Dendritic cell treated with granulocyte-macrophage colony-stimulating factor and Interleukin-4, amounts not matched to agents 40 ng/mL and 50 ng/mL, for 4 days (primary cell): ENCODE measurements at regions not wholly inside any gene's neighbourhood (a gene's known extent, or its start where the extent isn't known, plus 50 kb on each side); places are given as distances from the start of the nearest gene placed in this dataset.

Experiments used
- H3K27ac Mint-ChIP-seq: one replicate; pipeline ENCODE4 v1.8.0; 2022; ENCODE audit warnings: mild to moderate bottlenecking, mixed read lengths
- H3K27me3 Mint-ChIP-seq: one replicate; pipeline ENCODE4 v1.8.0; 2022; ENCODE audit warnings: mild to moderate bottlenecking, mixed read lengths
- H3K36me3 Mint-ChIP-seq: one replicate; pipeline ENCODE4 v1.8.0; 2022; ENCODE audit warnings: low read depth, mixed read lengths
- H3K4me1 Mint-ChIP-seq: one replicate; pipeline ENCODE4 v1.8.0; 2022; ENCODE audit warnings: low read depth, mixed read lengths
- H3K4me3 Mint-ChIP-seq: one replicate; pipeline ENCODE4 v1.8.0; 2022; ENCODE audit warnings: mild to moderate bottlenecking, moderate library complexity, mixed read lengths
- H3K9me3 Mint-ChIP-seq: one replicate; pipeline ENCODE4 v1.8.0; 2022; ENCODE audit warnings: mixed read lengths
- intact Hi-C: fragments of 100-400 bp; cut with micrococcal nuclease; formaldehyde crosslinking; loops from one replicate; pipeline ENCODE4 v1.15.0; 2022

DNA sequence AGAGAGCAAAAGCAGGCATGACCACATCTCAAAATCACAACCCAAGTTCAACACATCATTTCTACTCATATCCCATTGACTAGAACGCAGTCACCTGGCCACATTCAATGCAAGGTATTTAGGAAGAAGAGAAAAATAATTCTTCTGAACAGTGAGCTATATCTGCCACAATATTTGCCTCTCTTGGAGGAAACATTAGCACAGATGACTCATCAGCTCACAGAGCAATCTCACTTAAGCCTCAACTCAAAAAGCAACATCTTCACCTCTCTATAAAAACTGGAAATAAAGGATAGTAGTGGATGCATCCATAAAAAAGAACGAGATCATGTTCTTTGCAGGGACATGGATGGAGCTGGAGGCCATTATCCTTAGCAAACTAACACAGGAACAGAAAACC lies 143.9 kb upstream of the FMN2 start:
- H3K27me3 Mint-ChIP-seq, result no peaks in the 10 kb centered on the region
- H3K36me3 Mint-ChIP-seq, result no peaks in the 10 kb centered on the region
- H3K4me3 Mint-ChIP-seq, result no peak overlapping the region
- H3K4me1 Mint-ChIP-seq, result peaks cover 15% of the 10 kb centered on the region
- no peak overlapping the region for H3K27ac Mint-ChIP-seq
- peaks cover 9% of the 10 kb centered on the region for H3K9me3 Mint-ChIP-seq
- intact Hi-C loops, result no loop called here

GRCh38 chr1:239951511-239952140 lies 140.1 kb upstream of the FMN2 start:
- peaks cover 1% of the 10 kb centered on the region for H3K27me3 Mint-ChIP-seq
- H3K27ac Mint-ChIP-seq, result no peak overlapping the region
- H3K4me3 Mint-ChIP-seq, result no peak overlapping the region
- H3K9me3 Mint-ChIP-seq, result no peaks in the 10 kb centered on the region
- intact Hi-C loops, result loop anchor here (1.0 kb wide), 1 partner anchor 25 kb away; no protein-coding TSS in a partner anchor
- H3K4me1 Mint-ChIP-seq, result no peaks in the 10 kb centered on the region
- H3K36me3 Mint-ChIP-seq, result no peaks in the 10 kb centered on the region

GRCh38 chr1:239952348-239953308 lies 139.1 kb upstream of the FMN2 start:
- H3K4me3 Mint-ChIP-seq, result no peak overlapping the region
- H3K27ac Mint-ChIP-seq, result no peak overlapping the region
- intact Hi-C loops, result no loop called here
- H3K27me3 Mint-ChIP-seq, result peaks cover 5% of the 10 kb centered on the region
- no peaks in the 10 kb centered on the region for H3K9me3 Mint-ChIP-seq
- H3K4me1 Mint-ChIP-seq, result no peaks in the 10 kb centered on the region
- no peaks in the 10 kb centered on the region for H3K36me3 Mint-ChIP-seq

- Mint-ChIP-seq H3K27me3 (peaks cover 11% of the 10 kb centered on the region), H3K4me3 (no peak overlapping the region), H3K9me3 (no peaks in the 10 kb centered on the region), H3K4me1 (no peaks in the 10 kb centered on the region), H3K27ac (no peak overlapping the region), H3K36me3 (no peaks in the 10 kb centered on the region)
- intact Hi-C loops, result no loop called here
Observed at GRCh38 chr1:239954836-239955235, 136.8 kb upstream of the FMN2 start.

DNA sequence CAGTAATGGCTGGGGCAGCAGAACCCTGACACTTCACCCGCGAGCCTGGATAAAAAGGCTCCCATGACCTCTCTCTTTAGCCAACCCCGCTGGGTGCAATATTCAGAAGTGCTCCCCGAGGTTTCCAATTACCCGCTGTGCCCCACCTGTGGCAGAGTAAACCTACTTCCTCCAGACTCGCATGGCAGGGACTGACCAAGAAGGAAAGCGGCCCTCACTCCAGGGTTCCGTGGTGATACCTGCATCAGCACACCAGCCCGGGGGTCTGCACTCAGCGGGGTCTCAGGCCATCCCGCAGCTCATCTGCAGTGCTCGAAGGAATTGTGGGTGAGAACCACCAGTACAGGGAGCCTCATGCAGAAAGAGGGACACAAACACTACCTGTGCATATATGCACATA lies 136.3 kb upstream of the FMN2 start:
- Mint-ChIP-seq H3K36me3 (no peaks in the 10 kb centered on the region), H3K4me1 (no peaks in the 10 kb centered on the region), H3K9me3 (no peaks in the 10 kb centered on the region), H3K27me3 (peaks cover 15% of the 10 kb centered on the region), H3K27ac (no peak overlapping the region), H3K4me3 (no peak overlapping the region)
- intact Hi-C loops, result no loop called here

- Mint-ChIP-seq H3K36me3 (no peaks in the 10 kb centered on the region), H3K4me3 (no peak overlapping the region), H3K4me1 (no peaks in the 10 kb centered on the region), H3K27ac (no peak overlapping the region), H3K27me3 (peaks cover 15% of the 10 kb centered on the region), H3K9me3 (no peaks in the 10 kb centered on the region)
- intact Hi-C loops, result no loop called here
Observed at GRCh38 chr1:239956263-239956662, 135.4 kb upstream of the FMN2 start.

GRCh38 chr1:239958063-239958462 lies 133.6 kb upstream of the FMN2 start:
- Mint-ChIP-seq H3K36me3 (no peaks in the 10 kb centered on the region), H3K4me3 (no peak overlapping the region), H3K9me3 (no peaks in the 10 kb centered on the region), H3K27me3 (peaks cover 14% of the 10 kb centered on the region), H3K27ac (no peak overlapping the region), H3K4me1 (no peaks in the 10 kb centered on the region)
- intact Hi-C loops, result no loop called here

DNA sequence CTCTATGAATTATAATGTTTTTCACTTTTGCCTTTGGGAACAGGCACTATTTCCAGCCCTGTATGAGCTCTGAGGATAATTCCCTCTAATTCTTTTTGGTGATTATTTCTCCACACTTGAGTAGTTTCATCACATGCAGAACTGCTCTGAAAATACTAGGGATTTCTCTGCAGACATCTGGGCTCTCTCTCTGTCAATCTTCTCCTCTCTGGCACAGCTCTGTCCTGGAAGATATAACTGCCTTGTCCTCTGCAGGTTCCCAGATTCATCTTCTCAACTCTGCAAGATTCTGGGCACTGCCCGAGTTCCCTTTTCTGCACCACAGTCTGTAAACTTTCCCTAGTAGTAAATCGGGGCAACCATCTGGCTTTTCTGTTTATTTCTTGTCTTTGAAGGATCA lies 131.3 kb upstream of the FMN2 start:
- no peak overlapping the region for H3K27ac Mint-ChIP-seq
- H3K27me3 Mint-ChIP-seq, result peaks cover 14% of the 10 kb centered on the region
- no peak overlapping the region for H3K4me3 Mint-ChIP-seq
- intact Hi-C loops, result no loop called here
- H3K4me1 Mint-ChIP-seq, result no peaks in the 10 kb centered on the region
- no peaks in the 10 kb centered on the region for H3K9me3 Mint-ChIP-seq
- no peaks in the 10 kb centered on the region for H3K36me3 Mint-ChIP-seq

DNA sequence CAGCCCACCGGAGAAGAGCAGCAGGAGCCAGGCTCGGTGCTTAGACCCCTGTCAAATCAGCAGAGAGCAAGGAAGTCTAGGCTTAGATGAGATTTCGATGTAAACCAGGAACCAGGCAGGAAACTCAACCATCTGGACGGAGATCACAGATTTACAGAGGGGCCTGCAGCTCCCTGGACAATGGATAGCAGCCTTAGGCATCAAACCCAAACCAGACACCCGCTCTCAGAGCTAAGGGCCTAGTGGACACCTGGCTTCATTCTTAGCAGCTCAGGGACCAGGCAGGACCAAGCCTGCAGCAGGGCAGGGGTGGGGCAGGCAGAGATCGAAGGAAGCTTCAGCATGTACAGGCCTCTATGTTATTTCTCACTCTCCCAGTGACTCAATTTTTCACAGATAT lies 127.8 kb upstream of the FMN2 start:
- H3K27ac Mint-ChIP-seq, result no peak overlapping the region
- H3K4me1 Mint-ChIP-seq, result no peaks in the 10 kb centered on the region
- H3K27me3 Mint-ChIP-seq, result peaks cover 8% of the 10 kb centered on the region
- H3K9me3 Mint-ChIP-seq, result no peaks in the 10 kb centered on the region
- H3K4me3 Mint-ChIP-seq, result no peak overlapping the region
- H3K36me3 Mint-ChIP-seq, result no peaks in the 10 kb centered on the region
- intact Hi-C loops, result no loop called here

DNA sequence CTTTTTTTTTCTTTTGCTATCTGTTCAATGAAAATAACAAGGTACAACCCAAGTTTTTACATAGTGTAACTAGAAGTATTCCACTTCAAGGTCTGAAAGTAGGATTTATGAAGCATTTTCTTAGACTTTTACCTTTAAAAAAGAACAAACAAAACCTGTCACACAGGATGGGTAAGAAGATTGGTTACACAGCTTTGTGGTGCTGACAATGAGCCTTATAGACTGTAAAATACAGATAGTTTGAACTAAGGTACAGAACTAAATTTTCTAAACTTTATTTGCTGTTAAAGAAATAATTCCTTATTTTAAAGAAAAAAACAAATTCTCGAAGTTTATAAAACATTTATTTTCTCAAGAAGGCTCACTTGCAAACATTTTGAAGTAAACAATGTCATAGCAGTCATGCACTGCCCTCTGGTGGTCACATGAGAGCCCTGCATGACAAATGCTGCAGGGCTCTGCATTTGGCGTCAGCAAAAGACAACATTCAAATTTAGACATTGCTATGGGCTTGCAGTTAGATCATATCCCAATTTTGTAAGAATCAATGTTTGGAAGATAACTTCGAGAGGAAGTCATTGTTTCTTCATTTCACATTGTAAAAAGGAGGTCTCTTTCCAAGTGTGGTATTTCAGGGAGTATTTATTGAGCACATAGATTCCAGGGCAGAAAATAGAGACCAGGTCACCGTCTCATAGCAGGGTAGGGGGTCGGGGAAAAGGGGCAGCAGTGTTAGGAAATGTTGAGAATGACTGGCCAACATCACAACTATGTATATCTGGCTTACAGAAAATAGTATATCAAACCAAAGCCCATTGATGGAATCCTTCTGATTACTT lies 115.3 kb upstream of the FMN2 start:
- intact Hi-C loops, result loop anchor here (1.0 kb wide), 1 partner anchor 25 kb away; no protein-coding TSS in a partner anchor
- no peak overlapping the region for H3K27ac Mint-ChIP-seq
- peaks cover 28% of the 10 kb centered on the region for H3K9me3 Mint-ChIP-seq
- no peaks in the 10 kb centered on the region for H3K27me3 Mint-ChIP-seq
- H3K4me3 Mint-ChIP-seq, result no peak overlapping the region
- no peaks in the 10 kb centered on the region for H3K36me3 Mint-ChIP-seq
- no peaks in the 10 kb centered on the region for H3K4me1 Mint-ChIP-seq

GRCh38 chr1:239977416-239977815 lies 114.3 kb upstream of the FMN2 start:
- no peaks in the 10 kb centered on the region for H3K4me1 Mint-ChIP-seq
- H3K27me3 Mint-ChIP-seq, result no peaks in the 10 kb centered on the region
- peaks cover 28% of the 10 kb centered on the region for H3K9me3 Mint-ChIP-seq
- no peaks in the 10 kb centered on the region for H3K36me3 Mint-ChIP-seq
- intact Hi-C loops, result no loop called here
- H3K4me3 Mint-ChIP-seq, result no peak overlapping the region
- H3K27ac Mint-ChIP-seq, result no peak overlapping the region

- no peaks in the 10 kb centered on the region for H3K27me3 Mint-ChIP-seq
- intact Hi-C loops, result no loop called here
- no peak overlapping the region for H3K4me3 Mint-ChIP-seq
- H3K36me3 Mint-ChIP-seq, result no peaks in the 10 kb centered on the region
- H3K9me3 Mint-ChIP-seq, result peaks cover 33% of the 10 kb centered on the region
- no peak overlapping the region for H3K27ac Mint-ChIP-seq
- no peaks in the 10 kb centered on the region for H3K4me1 Mint-ChIP-seq
Observed at GRCh38 chr1:239979456-239979855, 112.2 kb upstream of the FMN2 start.

DNA sequence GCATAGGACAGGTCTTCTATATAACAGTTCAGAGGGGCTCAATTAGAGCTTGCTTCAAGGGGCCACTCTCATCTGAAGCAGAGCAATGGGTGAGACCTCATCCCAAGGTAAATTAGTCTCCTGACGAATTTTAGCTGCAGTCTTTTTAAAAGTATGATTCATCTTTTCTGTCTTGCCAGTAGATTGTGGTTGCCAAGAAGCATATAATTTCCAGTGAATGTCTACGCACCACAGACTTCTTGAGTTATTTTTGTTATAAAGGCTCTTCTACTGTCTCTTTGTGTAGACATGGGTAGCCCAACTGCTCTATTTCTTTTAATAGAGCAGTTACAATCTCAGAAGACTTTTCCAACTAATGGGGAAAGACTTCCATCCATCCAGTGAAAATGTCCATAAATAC lies 108.9 kb upstream of the FMN2 start:
- peaks cover 38% of the 10 kb centered on the region for H3K9me3 Mint-ChIP-seq
- H3K27me3 Mint-ChIP-seq, result no peaks in the 10 kb centered on the region
- intact Hi-C loops, result no loop called here
- H3K27ac Mint-ChIP-seq, result no peak overlapping the region
- H3K4me3 Mint-ChIP-seq, result no peak overlapping the region
- H3K36me3 Mint-ChIP-seq, result no peaks in the 10 kb centered on the region
- no peaks in the 10 kb centered on the region for H3K4me1 Mint-ChIP-seq

- Mint-ChIP-seq H3K4me3 (no peak overlapping the region), H3K36me3 (no peaks in the 10 kb centered on the region), H3K9me3 (peaks cover 20% of the 10 kb centered on the region), H3K4me1 (no peaks in the 10 kb centered on the region), H3K27me3 (no peaks in the 10 kb centered on the region), H3K27ac (no peak overlapping the region)
- intact Hi-C loops, result no loop called here
Observed at GRCh38 chr1:239985044-239985443, 106.6 kb upstream of the FMN2 start.
